HG03159 (cell line): ENCODE measurements at regions not wholly inside any gene's neighbourhood (a gene's known extent, or its start where the extent isn't known, plus 50 kb on each side); places are given as distances from the start of the nearest gene placed in this dataset.

Source experiments
- ATAC-seq: cut with Tn5 transposase; IDR thresholded peaks from one replicate; pipeline ENCODE4 v1.9.1; 2021; ENCODE audit warnings: mild to moderate bottlenecking, moderate library complexity; ENCODE audit not compliant: unreplicated experiment

- no peak for ATAC-seq
These were observed 130.0 kb upstream of the BACE2 start for GRCh38 chr21:41037936-41038335.

GRCh38 chr21:41043014-41043413 is 124.9 kb upstream of the BACE2 start:
- ATAC-seq: no peak

GRCh38 chr21:41045534-41046268 is 122.3 kb upstream of the BACE2 start:
- no peak for ATAC-seq

- no peak for ATAC-seq
These were observed 119.8 kb upstream of the BACE2 start for GRCh38 chr21:41048145-41048544.

- ATAC-seq: no peak
These were observed 119.3 kb upstream of the BACE2 start for GRCh38 chr21:41048623-41049022.

GRCh38 chr21:41052820-41053555 is 115.0 kb upstream of the BACE2 start:
- no peak for ATAC-seq

GRCh38 chr21:41054018-41054578 is 113.9 kb upstream of the BACE2 start:
- ATAC-seq: no peak

- ATAC-seq: no peak
These were observed 112.7 kb upstream of the BACE2 start for GRCh38 chr21:41055266-41055665.

GRCh38 chr21:41059871-41060270 is 108.1 kb upstream of the BACE2 start:
- no peak for ATAC-seq

- no peak for ATAC-seq
These were observed 106.3 kb upstream of the BACE2 start for GRCh38 chr21:41061701-41062100.

- no peak for ATAC-seq
These were observed 103.6 kb upstream of the BACE2 start for GRCh38 chr21:41064334-41064791.

GRCh38 chr21:41064951-41065350 is 103.0 kb upstream of the BACE2 start:
- ATAC-seq: no peak

GRCh38 chr21:41065539-41065938 is 102.4 kb upstream of the BACE2 start:
- no peak for ATAC-seq

- ATAC-seq: no peak
These were observed 101.6 kb upstream of the BACE2 start for GRCh38 chr21:41066086-41066938.

GRCh38 chr21:41067709-41068108 is 100.3 kb upstream of the BACE2 start:
- no peak for ATAC-seq

GRCh38 chr21:41068496-41068895 is 99.5 kb upstream of the BACE2 start:
- no peak for ATAC-seq

- ATAC-seq: peak; percentile 82
These were observed 98.9 kb upstream of the BACE2 start for GRCh38 chr21:41068967-41069642.

GRCh38 chr21:41070284-41070683 is 97.7 kb upstream of the BACE2 start:
- ATAC-seq: no peak

- ATAC-seq: no peak
These were observed 96.4 kb upstream of the BACE2 start for GRCh38 chr21:41071258-41072171.
